SK-N-SH (cell line): ENCODE measurements at regions not wholly inside any gene's neighbourhood (a gene's known extent, or its start where the extent isn't known, plus 50 kb on each side); places are given as distances from the start of the nearest gene placed in this dataset.

Experiments
- CTCF ChIA-PET: fragments of 300-600, 350-600 bp; formaldehyde crosslinking; extraction: SDS; loops from one replicate; lab custom pipeline; 2021; lab: Yijun Ruan, JAX
- POLR2A ChIA-PET: fragments of 350-600 bp; sonication (Branson Sonifier 250); formaldehyde crosslinking; extraction: SDS; loops from one replicate; lab custom pipeline; 2020; ENCODE audit warnings: antibody characterized with exemption, inconsistent platforms; lab: Yijun Ruan, JAX
- DNase-seq: peaks from one replicate; pipeline ENCODE4 v3.0.0; 2012
- H2AFZ ChIP-seq: fragments of 200-600 bp; sonication (generic); 2 replicates; pipeline ENCODE4 v1.8.1; 2016; ENCODE audit warnings: antibody characterized with exemption, mild to moderate bottlenecking, low read depth
- H3F3A ChIP-seq: fragments of 200-600 bp; sonication (generic); replicated peaks from 2 replicates; pipeline ENCODE3; 2016; ENCODE audit warnings: antibody characterized with exemption, mild to moderate bottlenecking; ENCODE audit not compliant: insufficient read depth
- H3K27ac ChIP-seq, 2 experiments: fragments of 200-500 bp in 1 of 2; fragments of 200-600 bp in 1 of 2; sonication (Bioruptor generic) in 1 of 2; sonication (generic), shearing (Covaris generic) in 1 of 2; 2 replicates each; pipeline versions ENCODE4 v1.5.1 to v1.6.1; 2014 to 2016; ENCODE audit warnings: low read depth in 2 of 2, inconsistent platforms in 1 of 2, low read length in 1 of 2, mild to moderate bottlenecking in 1 of 2, mixed read lengths in 1 of 2
- H3K27me3 ChIP-seq: fragments of 200-600 bp; sonication (generic), shearing (Covaris generic); 2 replicates; pipeline ENCODE4 v1.6.1; 2016; ENCODE audit warnings: mixed run types; ENCODE audit not compliant: insufficient read depth
- H3K36me3 ChIP-seq, 2 experiments: fragments of 200-500 bp in 1 of 2; fragments of 200-600 bp in 1 of 2; sonication (Bioruptor generic) in 1 of 2; sonication (generic) in 1 of 2; replicated peaks in 1 of 2; 2 replicates each; pipeline versions ENCODE3 to v1.5.1; 2014 to 2016; ENCODE audit warnings: low read length in 1 of 2, mild to moderate bottlenecking in 1 of 2; ENCODE audit not compliant: insufficient read depth in 2 of 2, control insufficient read depth in 1 of 2
- H3K4me1 ChIP-seq, 2 experiments: fragments of 200-500 bp in 1 of 2; fragments of 200-600 bp in 1 of 2; sonication (Bioruptor generic) in 1 of 2; sonication (generic), shearing (Covaris generic) in 1 of 2; 2 replicates each; pipeline versions ENCODE4 v1.5.1 to v1.6.1; 2014 to 2016; ENCODE audit warnings: low read depth in 1 of 2, low read length in 1 of 2, mixed run types in 1 of 2; ENCODE audit not compliant: insufficient read depth in 2 of 2, control insufficient read depth in 1 of 2
- H3K4me2 ChIP-seq: fragments of 200-600 bp; sonication (generic), shearing (Covaris generic); 2 replicates; pipeline ENCODE4 v1.6.1; 2017; ENCODE audit warnings: mixed run types
- H3K4me3 ChIP-seq, 2 experiments: fragments of 200-500 bp in 1 of 2; fragments of 200-600 bp in 1 of 2; sonication (Bioruptor generic) in 1 of 2; sonication (generic), shearing (Covaris generic) in 1 of 2; 2 replicates each; pipeline versions ENCODE4 v1.5.1 to v1.8.1; 2014 to 2016; ENCODE audit warnings: low read depth in 2 of 2, inconsistent platforms in 1 of 2, low read length in 1 of 2, mild to moderate bottlenecking in 1 of 2, mixed read lengths in 1 of 2, moderate library complexity in 1 of 2
- H3K79me2 ChIP-seq: fragments of 200-600 bp; sonication (generic); 2 replicates; pipeline ENCODE4 v1.8.1; 2017; ENCODE audit warnings: mild to moderate bottlenecking; ENCODE audit not compliant: insufficient read depth
- H3K9ac ChIP-seq: fragments of 200-600 bp; sonication (generic); 2 replicates; pipeline ENCODE4 v1.6.1; 2017; ENCODE audit warnings: mixed run types
- H3K9me2 ChIP-seq: fragments of 200-600 bp; sonication (generic); 2 replicates; pipeline ENCODE4 v1.6.1; 2017; ENCODE audit warnings: mixed run types
- H3K9me3 ChIP-seq: fragments of 200-600 bp; sonication (generic); 2 replicates; pipeline ENCODE4 v1.6.1; 2017; ENCODE audit warnings: mixed run types, mild to moderate bottlenecking, moderate library complexity
- H4K20me1 ChIP-seq: fragments of 200-600 bp; sonication (generic); 2 replicates; pipeline ENCODE4 v1.6.1; 2017; ENCODE audit warnings: mild to moderate bottlenecking, mixed run types; ENCODE audit not compliant: insufficient read depth
- ELF1 ChIP-seq: IDR thresholded peaks from 2 replicates; pipeline ENCODE4 v1.4.0; 2012
- EP300 ChIP-seq, 2 experiments: IDR thresholded peaks; 2 replicates each; pipeline versions ENCODE4 v1.4.0 to v1.6.1; 2012; ENCODE audit warnings: borderline replicate concordance in 1 of 2, low read depth in 1 of 2, low read length in 1 of 2
- FOXJ3 ChIP-seq: sonication (generic); formaldehyde crosslinking; IDR thresholded peaks from 2 replicates; pipeline ENCODE4 v1.5.1; 2020; ENCODE audit warnings: mild to moderate bottlenecking, missing genetic modification reagents
- GABPA ChIP-seq: IDR thresholded peaks from 2 replicates; pipeline ENCODE4 v1.4.0; 2012; ENCODE audit warnings: low read depth, mild to moderate bottlenecking
- MEF2A ChIP-seq: IDR thresholded peaks from 2 replicates; pipeline ENCODE4 v1.4.0; 2012; ENCODE audit warnings: low read depth, borderline replicate concordance
- MXI1 ChIP-seq: IDR thresholded peaks from 2 replicates; pipeline ENCODE4 v1.6.1; 2012; ENCODE audit warnings: mild to moderate bottlenecking, low read depth, low read length, improper control_type of control experiment
- NRF1 ChIP-seq: IDR thresholded peaks from 2 replicates; pipeline ENCODE4 v1.6.1; 2012; ENCODE audit warnings: low read depth, mild to moderate bottlenecking, low read length
- POLR2AphosphoS5 ChIP-seq: IDR thresholded peaks from 2 replicates; pipeline ENCODE4 v1.6.1; 2012; ENCODE audit warnings: low read depth, low read length
- RCOR1 ChIP-seq: fragments of 150-350 bp; IDR thresholded peaks from 2 replicates; pipeline ENCODE4 v1.6.1; 2017; ENCODE audit warnings: antibody characterized with exemption, low read length
- RFX5 ChIP-seq: IDR thresholded peaks from 2 replicates; pipeline ENCODE4 v1.6.1; 2012; ENCODE audit warnings: mild to moderate bottlenecking, improper control_type of control experiment, low read length
- RXRA ChIP-seq: IDR thresholded peaks from 2 replicates; pipeline ENCODE4 v1.4.0; 2012; ENCODE audit warnings: low read depth, mild to moderate bottlenecking, borderline replicate concordance
- SMC3 ChIP-seq: IDR thresholded peaks from 2 replicates; pipeline ENCODE4 v1.6.1; 2012; ENCODE audit warnings: low read depth, low read length, improper control_type of control experiment
- TAF1 ChIP-seq: IDR thresholded peaks from 2 replicates; pipeline ENCODE4 v1.6.1; 2012; ENCODE audit warnings: low read depth, mild to moderate bottlenecking, low read length, moderate library complexity, borderline replicate concordance
- TEAD4 ChIP-seq: IDR thresholded peaks from 2 replicates; pipeline ENCODE4 v1.4.0; 2012; ENCODE audit warnings: mild to moderate bottlenecking, borderline replicate concordance; ENCODE audit not compliant: insufficient read depth
- whole genome bisulfite sequencing: methylation state at CpG from one replicate; pipeline ENCODE4 v1.1.6; 2017; ENCODE audit warnings: low lambda C conversion rate; 5-methylcytosine and 5-hydroxymethylcytosine counted together

- Histone ChIP-seq H3K79me2 (no peaks in the 10 kb centered on the region), H3K4me1 (peaks cover 0 to 4% of the 10 kb centered on the region in 2 experiments; a peak in 1 of 4 replicates), H4K20me1 (no peaks in the 10 kb centered on the region), H3F3A (no peaks in the 10 kb centered on the region), H3K27ac (no peak overlapping the region), H3K36me3 (no peaks in the 10 kb centered on the region)
- no peak for DNase-seq
- CTCF ChIA-PET = no interaction called here
- TF ChIP-seq RCOR1 = no peak
- no peak for TF ChIP-seq MEF2A
- no peak for TF ChIP-seq RXRA
- TF ChIP-seq ELF1 = no peak
- TF ChIP-seq, all 33 proteins: peak for 0
- 76% methylated on average over 2 of the region's 2 CpGs for WGBS
- Histone ChIP-seq H3K9me2 (no peaks in the 10 kb centered on the region), H3K27me3 (peaks cover 6% of the 10 kb centered on the region; the same call in 1 of the 2 replicates), H3K9me3 (no peaks in the 10 kb centered on the region), H3K4me3 (no peak overlapping the region), H3K9ac (no peak overlapping the region), H2AFZ (no peak overlapping the region), H3K4me2 (no peak overlapping the region)
- POLR2A ChIA-PET = no interaction called here
Observed at GRCh38 chr6:109292420-109292819, 89.8 kb downstream of the CD164 start.

GRCh38 chr6:109291902-109292301 is 90.4 kb downstream of the CD164 start:
- H3K4me1 ChIP-seq = peaks cover 0 to 4% of the 10 kb centered on the region in 2 experiments; a peak in 1 of 4 replicates
- H4K20me1 ChIP-seq = no peaks in the 10 kb centered on the region
- ChIA-PET POLR2A (no interaction called here), CTCF (no interaction called here)
- no peak overlapping the region for H3K9ac ChIP-seq
- no peaks in the 10 kb centered on the region for H3F3A ChIP-seq
- H3K9me3 ChIP-seq = no peaks in the 10 kb centered on the region
- WGBS = 64% methylated on average over 2 of the region's 2 CpGs
- H2AFZ ChIP-seq = no peak overlapping the region
- H3K79me2 ChIP-seq = no peaks in the 10 kb centered on the region
- H3K4me3 ChIP-seq = no peak overlapping the region
- no peaks in the 10 kb centered on the region for H3K36me3 ChIP-seq
- TF ChIP-seq TAF1 = no peak
- TF ChIP-seq MXI1 = no peak
- TF ChIP-seq NRF1 = no peak
- no peak for TF ChIP-seq GABPA
- TF ChIP-seq SMC3 = no peak
- no peak for TF ChIP-seq POLR2AphosphoS5
- no peak for TF ChIP-seq ELF1
- no peak for TF ChIP-seq FOXJ3
- TF ChIP-seq RFX5 = no peak
- no peak for TF ChIP-seq TEAD4
- TF ChIP-seq EP300 (IDR thresholded peaks at IDR 0.05; ENCODE audit: borderline replicate concordance in 1 of 2, low read depth in 1 of 2, low read length in 1 of 2) = no peak
- no peak for TF ChIP-seq MEF2A
- no peak for TF ChIP-seq RXRA
- H3K4me2 ChIP-seq = no peak overlapping the region
- no peak for DNase-seq
- no peak overlapping the region for H3K27ac ChIP-seq
- no peaks in the 10 kb centered on the region for H3K9me2 ChIP-seq
- H3K27me3 ChIP-seq = peaks cover 6% of the 10 kb centered on the region; the same call in 1 of the 2 replicates
